Mesothelial cell of epicardium (in vitro differentiated cells): ENCODE measurements at regions not wholly inside any gene's neighbourhood (a gene's known extent, or its start where the extent isn't known, plus 50 kb on each side); places are given as distances from the start of the nearest gene placed in this dataset.
"Not testable (repeated sequence)": the region's sequence is repeated elsewhere in the genome, so short reads cannot be mapped to it uniquely, and the experiment has no call there.

Experiments used
- DNase-seq, 2 experiments: peaks; one replicate each; pipeline ENCODE4 v3.0.0; 2021; ENCODE audit warnings: low spot score in 2 of 2; ENCODE audit not compliant: unreplicated experiment in 2 of 2
- H3K27ac Mint-ChIP-seq: 2 replicates; pipeline ENCODE4 v1.8.0; 2021; ENCODE audit warnings: mixed read lengths
- H3K27me3 Mint-ChIP-seq: 2 replicates; pipeline ENCODE4 v1.8.0; 2021; ENCODE audit warnings: low read depth, mixed read lengths
- H3K36me3 Mint-ChIP-seq: 2 replicates; pipeline ENCODE4 v1.8.0; 2021; ENCODE audit warnings: mixed read lengths
- H3K4me1 Mint-ChIP-seq: 2 replicates; pipeline ENCODE4 v1.8.0; 2021; ENCODE audit warnings: mixed read lengths
- H3K4me3 Mint-ChIP-seq: 2 replicates; pipeline ENCODE4 v1.8.0; 2021; ENCODE audit warnings: mild to moderate bottlenecking, moderate library complexity, mixed read lengths
- H3K9me3 Mint-ChIP-seq: 2 replicates; pipeline ENCODE4 v1.8.0; 2021; ENCODE audit warnings: mixed read lengths
- CTCF ChIP-seq: fragments of 200-600 bp; sonication (generic); IDR thresholded peaks from one replicate; pipeline ENCODE4 v1.5.0; 2021; ENCODE audit warnings: antibody characterized with exemption; ENCODE audit not compliant: unreplicated experiment

- DNase-seq, result no peak
- no peak for TF ChIP-seq CTCF
- H3K36me3 Mint-ChIP-seq, result peaks cover 6% of the 10 kb centered on the region
- H3K4me1 Mint-ChIP-seq, result peaks cover 5% of the 10 kb centered on the region
- H3K9me3 Mint-ChIP-seq, result peaks cover 20% of the 10 kb centered on the region
- no peak overlapping the region for H3K27ac Mint-ChIP-seq
- no peak overlapping the region for H3K4me3 Mint-ChIP-seq
- H3K27me3 Mint-ChIP-seq, result peaks cover 3% of the 10 kb centered on the region
Observed at GRCh38 chr3:63719796-63720445, 67.4 kb downstream of the SNTN start.

DNA sequence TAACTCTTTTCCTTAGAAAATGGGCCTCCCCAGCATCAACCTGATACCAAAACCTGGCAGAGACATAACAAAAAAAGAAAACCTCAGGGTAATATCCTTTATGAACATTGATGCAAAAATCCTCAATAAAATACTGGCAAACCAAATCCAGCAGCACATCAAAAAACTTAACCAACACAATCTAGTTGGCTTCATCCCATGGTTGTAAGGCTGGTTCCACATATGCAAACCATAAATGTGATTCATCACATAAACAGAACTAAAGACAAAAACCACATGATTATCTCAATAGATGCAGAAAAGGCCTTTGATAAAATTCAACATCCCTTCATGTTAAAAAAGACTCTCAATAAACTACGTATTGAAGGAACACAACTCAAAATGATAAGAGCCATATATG lies 68.5 kb downstream of the SNTN start:
- H3K27me3 Mint-ChIP-seq, H3K36me3 Mint-ChIP-seq, H3K27ac Mint-ChIP-seq, DNase-seq, H3K4me1 Mint-ChIP-seq, H3K4me3 Mint-ChIP-seq: not testable (repeated sequence)
- H3K9me3 Mint-ChIP-seq, result peaks cover 17% of the 10 kb centered on the region

DNA sequence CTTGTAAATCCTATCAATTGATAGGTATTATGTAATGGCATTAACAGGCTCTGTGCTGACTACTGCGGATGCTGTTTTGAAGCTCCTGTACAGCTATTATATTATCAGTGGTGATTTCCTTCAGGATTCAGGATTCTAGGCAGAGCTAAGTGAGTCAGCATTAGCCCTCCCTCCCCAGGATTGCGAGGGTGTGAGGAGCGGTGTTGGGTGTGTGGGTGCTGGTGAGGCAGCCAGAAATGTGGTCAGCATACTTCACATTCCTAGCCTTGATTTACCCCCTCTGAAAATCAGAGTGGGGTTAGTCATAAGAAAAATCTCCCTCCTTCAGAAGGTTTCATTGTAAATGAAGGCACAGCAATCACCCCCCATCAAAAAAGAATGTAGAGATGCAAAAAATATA lies 72.5 kb downstream of the SNTN start:
- peaks cover 6% of the 10 kb centered on the region for H3K36me3 Mint-ChIP-seq
- H3K27ac Mint-ChIP-seq, result no peak overlapping the region
- TF ChIP-seq CTCF, result no peak
- DNase-seq, result no peak
- H3K27me3 Mint-ChIP-seq, result peaks cover 3% of the 10 kb centered on the region
- no peak overlapping the region for H3K4me3 Mint-ChIP-seq
- peaks cover 17% of the 10 kb centered on the region for H3K9me3 Mint-ChIP-seq
- peaks cover 8% of the 10 kb centered on the region for H3K4me1 Mint-ChIP-seq

- peaks cover 18% of the 10 kb centered on the region for H3K9me3 Mint-ChIP-seq
- no peak for DNase-seq
- peaks cover 10% of the 10 kb centered on the region for H3K4me1 Mint-ChIP-seq
- no peak overlapping the region for H3K27ac Mint-ChIP-seq
- H3K4me3 Mint-ChIP-seq, result no peak overlapping the region
- H3K27me3 Mint-ChIP-seq, result peaks cover 6% of the 10 kb centered on the region
- no peak for TF ChIP-seq CTCF
- H3K36me3 Mint-ChIP-seq, result peaks cover 4% of the 10 kb centered on the region
Observed at GRCh38 chr3:63726656-63727055, 74.2 kb downstream of the SNTN start.

DNA sequence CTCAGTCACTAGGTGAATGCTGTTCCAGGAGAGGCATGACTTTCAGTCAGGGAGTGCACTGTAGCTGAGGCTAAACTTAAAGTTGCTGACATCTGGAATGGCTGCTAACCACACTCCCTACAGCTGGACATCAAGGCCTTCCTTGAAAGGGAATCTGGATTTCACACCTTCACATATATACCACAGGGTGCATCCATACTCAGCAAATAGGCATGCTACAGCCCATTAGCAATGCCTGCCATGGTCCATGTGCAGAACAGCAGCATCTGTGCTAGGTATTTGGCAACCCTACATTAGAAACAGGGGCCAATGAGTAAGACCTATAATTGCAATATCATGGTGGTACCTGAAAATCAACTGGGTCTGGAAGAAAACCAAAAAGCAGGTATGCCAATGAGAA lies 74.8 kb downstream of the SNTN start:
- H3K4me1 Mint-ChIP-seq, result peaks cover 10% of the 10 kb centered on the region
- peaks cover 17% of the 10 kb centered on the region for H3K9me3 Mint-ChIP-seq
- peaks cover 9% of the 10 kb centered on the region for H3K27me3 Mint-ChIP-seq
- DNase-seq, result no peak
- no peak overlapping the region for H3K27ac Mint-ChIP-seq
- TF ChIP-seq CTCF, result no peak
- no peaks in the 10 kb centered on the region for H3K36me3 Mint-ChIP-seq
- H3K4me3 Mint-ChIP-seq, result no peak overlapping the region

- Mint-ChIP-seq H3K27ac (no peak overlapping the region), H3K4me3 (no peak overlapping the region), H3K4me1 (peaks cover 2% of the 10 kb centered on the region), H3K36me3 (no peaks in the 10 kb centered on the region), H3K27me3 (peaks cover 9% of the 10 kb centered on the region), H3K9me3 (peaks cover 15% of the 10 kb centered on the region)
- DNase-seq, result no peak
- TF ChIP-seq CTCF, result no peak
Observed at GRCh38 chr3:63731866-63732265, 79.4 kb downstream of the SNTN start.

- H3K36me3 Mint-ChIP-seq, H3K27me3 Mint-ChIP-seq, H3K4me1 Mint-ChIP-seq, DNase-seq, H3K27ac Mint-ChIP-seq, H3K4me3 Mint-ChIP-seq: not testable (repeated sequence)
- peaks cover 15% of the 10 kb centered on the region for H3K9me3 Mint-ChIP-seq
Observed at GRCh38 chr3:63733278-63733677, 80.8 kb downstream of the SNTN start.

DNA sequence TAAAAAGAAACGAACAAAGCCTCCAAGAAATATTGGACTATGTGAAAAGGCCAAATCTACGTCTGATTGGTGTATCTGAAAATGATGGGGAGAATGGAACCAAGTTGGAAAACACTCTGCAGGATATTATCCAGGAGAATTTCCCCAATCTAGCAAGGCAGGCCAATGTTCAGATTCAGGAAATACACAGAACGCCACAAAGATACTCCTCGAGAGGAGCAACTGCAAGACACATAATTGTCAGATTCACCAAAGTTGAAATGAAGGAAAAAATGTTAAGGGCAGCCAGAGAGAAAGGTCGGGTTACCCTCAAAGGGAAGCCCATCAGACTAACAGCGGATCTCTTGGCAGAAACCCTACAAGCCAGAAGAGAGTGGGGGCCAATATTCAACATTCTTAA lies 82.2 kb downstream of the SNTN start:
- H3K27ac Mint-ChIP-seq, H3K4me3 Mint-ChIP-seq, DNase-seq, H3K27me3 Mint-ChIP-seq, H3K4me1 Mint-ChIP-seq, H3K36me3 Mint-ChIP-seq: not testable (repeated sequence)
- peaks cover 15% of the 10 kb centered on the region for H3K9me3 Mint-ChIP-seq

DNA sequence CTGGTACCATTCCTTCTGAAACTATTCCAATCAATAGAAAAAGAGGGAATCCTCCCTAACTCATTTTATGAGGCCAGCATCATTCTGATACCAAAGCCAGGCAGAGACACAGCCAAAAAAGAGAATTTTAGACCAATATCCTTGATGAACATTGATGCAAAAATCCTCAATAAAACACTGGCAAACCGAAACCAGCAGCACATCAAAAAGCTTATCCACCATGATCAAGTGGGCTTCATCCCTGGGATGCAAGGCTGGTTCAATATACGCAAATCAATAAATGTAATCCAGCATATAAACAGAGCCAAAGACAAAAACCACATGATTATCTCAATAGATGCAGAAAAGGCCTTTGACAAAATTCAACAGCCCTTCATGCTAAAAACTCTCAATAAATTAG lies 82.3 kb upstream of the C3orf49 start:
- not testable (repeated sequence) for H3K4me1 Mint-ChIP-seq, H3K9me3 Mint-ChIP-seq, H3K27ac Mint-ChIP-seq, H3K4me3 Mint-ChIP-seq, H3K36me3 Mint-ChIP-seq, DNase-seq
- peaks cover 11% of the 10 kb centered on the region for H3K27me3 Mint-ChIP-seq
